ENCODE measurements at regions not wholly inside any gene's neighbourhood (a gene's known extent, or its start where the extent isn't known, plus 50 kb on each side); places are given as distances from the start of the nearest gene placed in this dataset.
A peak's percentile ranks its signal among the peaks of the same experiment; 100 is the strongest.

GRCh38 chr9:28909526-28909925, 1336.2 kb upstream of the C9orf72 start:
- Mint-ChIP-seq H3K4me1 (no peaks in the 10 kb centered on the region), H3K36me3 (no peaks in the 10 kb centered on the region), H3K27ac (no peak overlapping the region), H3K4me3 (no peak overlapping the region), H3K9me3 (peaks cover 0 to 5% (median 0%) of the 10 kb centered on the region in 7 donors), H3K27me3 (no peaks in the 10 kb centered on the region)
- ATAC-seq (ENCODE audit: low read depth in 2 of 2) (no peak), DNase-seq (no peak)

GRCh38 chr9:28912621-28913020, 1339.3 kb upstream of the C9orf72 start:
- Mint-ChIP-seq H3K4me3 (no peak overlapping the region), H3K4me1 (no peaks in the 10 kb centered on the region), H3K27me3 (no peaks in the 10 kb centered on the region), H3K36me3 (no peaks in the 10 kb centered on the region), H3K27ac (no peak overlapping the region), H3K9me3 (peaks cover 0 to 5% (median 2%) of the 10 kb centered on the region in 7 donors)
- no peak for DNase-seq
- ATAC-seq (ENCODE audit: low read depth in 2 of 2) = no peak

- Mint-ChIP-seq H3K4me3 (no peak overlapping the region), H3K36me3 (no peaks in the 10 kb centered on the region), H3K9me3 (peaks cover 0 to 6% (median 4%) of the 10 kb centered on the region in 7 donors), H3K27ac (no peak overlapping the region), H3K4me1 (no peaks in the 10 kb centered on the region), H3K27me3 (no peaks in the 10 kb centered on the region)
- ATAC-seq (ENCODE audit: low read depth in 2 of 2) = no peak
- no peak for DNase-seq
Observed at GRCh38 chr9:28915202-28915930, 1342.1 kb upstream of the C9orf72 start.

- Mint-ChIP-seq H3K27me3 (no peaks in the 10 kb centered on the region), H3K36me3 (no peaks in the 10 kb centered on the region), H3K27ac (no peak overlapping the region), H3K4me3 (peak overlapping the region in 1 of 8 donors; percentile 42), H3K4me1 (no peaks in the 10 kb centered on the region), H3K9me3 (peaks cover 1 to 6% (median 4%) of the 10 kb centered on the region in 7 donors)
- ATAC-seq (ENCODE audit: low read depth in 2 of 2) (no peak), DNase-seq (no peak)
Observed at GRCh38 chr9:28916348-28916747, 1343.1 kb upstream of the C9orf72 start.

GRCh38 chr9:28921857-28922500, 1348.7 kb upstream of the C9orf72 start:
- H3K4me1 Mint-ChIP-seq = no peaks in the 10 kb centered on the region
- ATAC-seq (ENCODE audit: low read depth in 2 of 2) (no peak), DNase-seq (no peak)
- no peak overlapping the region for H3K4me3 Mint-ChIP-seq
- peaks cover 0 to 8% (median 4%) of the 10 kb centered on the region in 7 donors for H3K9me3 Mint-ChIP-seq
- H3K27me3 Mint-ChIP-seq = no peaks in the 10 kb centered on the region
- H3K27ac Mint-ChIP-seq = no peak overlapping the region
- H3K36me3 Mint-ChIP-seq = no peaks in the 10 kb centered on the region

- Mint-ChIP-seq H3K36me3 (no peaks in the 10 kb centered on the region), H3K9me3 (peaks cover 0 to 8% (median 2%) of the 10 kb centered on the region in 7 donors), H3K4me3 (no peak overlapping the region), H3K27ac (no peak overlapping the region), H3K4me1 (no peaks in the 10 kb centered on the region), H3K27me3 (no peaks in the 10 kb centered on the region)
- ATAC-seq (ENCODE audit: low read depth in 2 of 2) (no peak), DNase-seq (no peak)
Observed at GRCh38 chr9:28922891-28923290, 1349.6 kb upstream of the C9orf72 start.

GRCh38 chr9:28923351-28923750, 1350.1 kb upstream of the C9orf72 start:
- H3K4me3 Mint-ChIP-seq = no peak overlapping the region
- no peak for DNase-seq
- no peak for ATAC-seq (ENCODE audit: low read depth in 2 of 2)
- no peaks in the 10 kb centered on the region for H3K36me3 Mint-ChIP-seq
- H3K4me1 Mint-ChIP-seq = no peaks in the 10 kb centered on the region
- H3K9me3 Mint-ChIP-seq = peaks cover 0 to 8% (median 0%) of the 10 kb centered on the region in 7 donors
- H3K27ac Mint-ChIP-seq = no peak overlapping the region
- H3K27me3 Mint-ChIP-seq = no peaks in the 10 kb centered on the region

GRCh38 chr9:28925157-28925556, 1351.9 kb upstream of the C9orf72 start:
- no peaks in the 10 kb centered on the region for H3K27me3 Mint-ChIP-seq
- H3K4me3 Mint-ChIP-seq = no peak overlapping the region
- H3K9me3 Mint-ChIP-seq = peaks cover 0 to 8% (median 3%) of the 10 kb centered on the region in 7 donors
- ATAC-seq (ENCODE audit: low read depth in 2 of 2) = no peak
- no peaks in the 10 kb centered on the region for H3K4me1 Mint-ChIP-seq
- no peaks in the 10 kb centered on the region for H3K36me3 Mint-ChIP-seq
- H3K27ac Mint-ChIP-seq = no peak overlapping the region
- no peak for DNase-seq

GRCh38 chr9:28926306-28926705, 1353.0 kb upstream of the C9orf72 start:
- no peak for ATAC-seq (ENCODE audit: low read depth in 2 of 2)
- H3K36me3 Mint-ChIP-seq = no peaks in the 10 kb centered on the region
- no peak overlapping the region for H3K27ac Mint-ChIP-seq
- H3K4me1 Mint-ChIP-seq = no peaks in the 10 kb centered on the region
- H3K27me3 Mint-ChIP-seq = no peaks in the 10 kb centered on the region
- no peak for DNase-seq
- H3K4me3 Mint-ChIP-seq = no peak overlapping the region
- peaks cover 0 to 7% (median 3%) of the 10 kb centered on the region in 7 donors for H3K9me3 Mint-ChIP-seq

GRCh38 chr9:28927691-28928090, 1354.4 kb upstream of the C9orf72 start:
- Mint-ChIP-seq H3K4me1 (no peaks in the 10 kb centered on the region), H3K36me3 (no peaks in the 10 kb centered on the region), H3K4me3 (no peak overlapping the region), H3K9me3 (peaks cover 0 to 7% (median 0%) of the 10 kb centered on the region in 7 donors), H3K27ac (no peak overlapping the region), H3K27me3 (no peaks in the 10 kb centered on the region)
- ATAC-seq (ENCODE audit: low read depth in 2 of 2) (no peak), DNase-seq (no peak)

- DNase-seq (no peak), ATAC-seq (ENCODE audit: low read depth in 2 of 2) (no peak)
- no peaks in the 10 kb centered on the region for H3K36me3 Mint-ChIP-seq
- H3K4me1 Mint-ChIP-seq = no peaks in the 10 kb centered on the region
- no peak overlapping the region for H3K27ac Mint-ChIP-seq
- H3K27me3 Mint-ChIP-seq = no peaks in the 10 kb centered on the region
- no peak overlapping the region for H3K4me3 Mint-ChIP-seq
- H3K9me3 Mint-ChIP-seq = peaks cover 0 to 7% (median 0%) of the 10 kb centered on the region in 7 donors
Observed at GRCh38 chr9:28929433-28929832, 1356.2 kb upstream of the C9orf72 start.

GRCh38 chr9:28930766-28931165, 1357.5 kb upstream of the C9orf72 start:
- no peak overlapping the region for H3K27ac Mint-ChIP-seq
- ATAC-seq (ENCODE audit: low read depth in 2 of 2) = no peak
- H3K4me3 Mint-ChIP-seq = no peak overlapping the region
- no peaks in the 10 kb centered on the region for H3K27me3 Mint-ChIP-seq
- H3K4me1 Mint-ChIP-seq = no peaks in the 10 kb centered on the region
- no peaks in the 10 kb centered on the region for H3K36me3 Mint-ChIP-seq
- H3K9me3 Mint-ChIP-seq = peaks cover 0 to 7% (median 0%) of the 10 kb centered on the region in 7 donors
- DNase-seq = no peak

GRCh38 chr9:28934111-28934510, 1360.8 kb upstream of the C9orf72 start:
- H3K4me3 Mint-ChIP-seq = no peak overlapping the region
- DNase-seq = no peak
- H3K4me1 Mint-ChIP-seq = no peaks in the 10 kb centered on the region
- no peak for ATAC-seq (ENCODE audit: low read depth in 2 of 2)
- no peaks in the 10 kb centered on the region for H3K36me3 Mint-ChIP-seq
- no peak overlapping the region for H3K27ac Mint-ChIP-seq
- H3K27me3 Mint-ChIP-seq = no peaks in the 10 kb centered on the region
- peaks cover 0 to 4% (median 0%) of the 10 kb centered on the region in 7 donors for H3K9me3 Mint-ChIP-seq

GRCh38 chr9:28938981-28939380, 1365.7 kb upstream of the C9orf72 start:
- H3K27me3 Mint-ChIP-seq = no peaks in the 10 kb centered on the region
- H3K27ac Mint-ChIP-seq = no peak overlapping the region
- H3K4me3 Mint-ChIP-seq = no peak overlapping the region
- peaks cover 0 to 2% (median 0%) of the 10 kb centered on the region in 7 donors for H3K9me3 Mint-ChIP-seq
- no peak for ATAC-seq (ENCODE audit: low read depth in 2 of 2)
- DNase-seq = no peak
- H3K36me3 Mint-ChIP-seq = no peaks in the 10 kb centered on the region
- H3K4me1 Mint-ChIP-seq = no peaks in the 10 kb centered on the region

Data from naive B cell (primary cell).